ENCODE measurements at regions not wholly inside any gene's neighbourhood (a gene's known extent, or its start where the extent isn't known, plus 50 kb on each side); places are given as distances from the start of the nearest gene placed in this dataset.

DNA sequence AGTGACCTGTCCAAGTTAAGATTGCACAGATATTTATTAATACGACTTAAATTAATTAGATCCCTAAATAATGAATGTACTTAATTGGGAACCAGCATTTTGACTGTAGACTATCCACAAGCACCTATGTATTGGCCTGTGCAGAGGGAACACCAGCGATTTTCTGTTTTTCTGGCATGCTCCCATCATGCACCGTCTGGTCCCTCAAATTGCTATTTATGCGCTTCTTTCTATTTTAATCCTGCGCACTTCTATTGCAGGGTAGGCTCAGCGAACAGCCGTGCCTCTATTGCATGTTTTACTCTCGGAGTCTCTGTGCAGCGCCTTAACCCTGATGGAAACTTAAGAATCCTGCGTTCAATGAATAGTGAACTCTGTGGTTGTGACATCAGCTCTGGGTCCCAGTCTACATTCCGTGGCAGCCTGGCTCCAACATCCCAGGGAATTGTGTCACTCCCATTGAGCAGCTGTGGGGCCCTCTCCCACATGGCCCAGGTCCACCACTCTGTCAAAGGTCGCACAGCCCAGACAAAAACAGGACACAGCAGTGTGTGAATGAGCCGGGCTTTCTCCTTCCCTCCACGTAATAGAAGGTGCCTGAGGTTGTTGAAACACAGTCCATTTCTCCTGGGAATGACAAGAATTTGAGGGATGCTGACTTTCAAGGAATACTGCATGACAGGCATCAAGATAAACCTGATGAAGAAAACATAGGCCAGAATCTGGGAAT lies 239.7 kb upstream of the KLF6 start:
- peaks cover 3% of the 10 kb centered on the region for H3K9me3 Mint-ChIP-seq
- H3K27me3 Mint-ChIP-seq, result no peaks in the 10 kb centered on the region
- H3K4me1 Mint-ChIP-seq (ENCODE audit: low read depth), result peaks cover 4% of the 10 kb centered on the region
- DNase-seq, result no peak
- ChIA-PET POLR2A (no interaction called here), CTCF (no interaction called here)
- TF ChIP-seq CTCF (IDR thresholded peaks at IDR 0.05), result no peak
- no peak for ATAC-seq
- no peaks in the 10 kb centered on the region for H3K36me3 Mint-ChIP-seq (ENCODE audit: low read depth)
- H3K27ac Mint-ChIP-seq, result no peak overlapping the region
- intact Hi-C loops (cut with micrococcal nuclease), result no loop called here
- no peak overlapping the region for H3K4me3 Mint-ChIP-seq

DNA sequence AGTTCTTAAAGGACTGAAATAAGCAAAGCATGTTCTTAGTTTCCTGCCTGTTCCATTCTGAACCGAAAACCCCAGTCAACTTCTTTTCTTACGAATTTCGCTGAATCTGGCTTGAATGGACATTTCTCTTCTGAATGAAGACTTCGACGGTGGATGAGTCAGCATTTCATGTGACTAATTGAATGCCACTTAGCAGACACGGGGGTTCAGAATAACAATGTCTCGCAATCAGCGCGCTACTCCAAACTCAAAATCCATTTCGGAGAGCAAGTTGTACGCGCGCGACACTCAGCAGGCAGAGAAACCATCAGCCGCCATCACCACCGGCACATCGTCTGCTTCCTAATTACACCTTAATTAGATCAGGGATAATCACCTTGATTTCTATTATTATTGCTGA lies 239.0 kb upstream of the KLF6 start:
- ATAC-seq (no peak), DNase-seq (no peak)
- Mint-ChIP-seq H3K27ac (no peak overlapping the region), H3K4me3 (no peak overlapping the region), H3K4me1 (ENCODE audit: low read depth) (peaks cover 4% of the 10 kb centered on the region), H3K36me3 (ENCODE audit: low read depth) (no peaks in the 10 kb centered on the region), H3K9me3 (peaks cover 3% of the 10 kb centered on the region), H3K27me3 (no peaks in the 10 kb centered on the region)
- POLR2A ChIA-PET, result no interaction called here
- no peak for TF ChIP-seq CTCF (IDR thresholded peaks at IDR 0.05)
- intact Hi-C loops (cut with micrococcal nuclease), result no loop called here
- CTCF ChIA-PET, result no interaction called here

- ChIA-PET POLR2A (no interaction called here), CTCF (interaction anchor here (0.9 kb wide), 1 partner anchor 44 kb away, joined by 3 read pairs; no protein-coding TSS in a partner anchor)
- Mint-ChIP-seq H3K9me3 (peaks cover 3% of the 10 kb centered on the region), H3K27ac (no peak overlapping the region), H3K36me3 (ENCODE audit: low read depth) (no peaks in the 10 kb centered on the region), H3K4me3 (no peak overlapping the region), H3K4me1 (ENCODE audit: low read depth) (peaks cover 11% of the 10 kb centered on the region), H3K27me3 (no peaks in the 10 kb centered on the region)
- intact Hi-C loops (cut with micrococcal nuclease), result no loop called here
- no peak for TF ChIP-seq CTCF (IDR thresholded peaks at IDR 0.05)
- ATAC-seq, result no peak
- no peak for DNase-seq
These were observed 237.5 kb upstream of the KLF6 start for GRCh38 chr10:4022473-4022872.

DNA sequence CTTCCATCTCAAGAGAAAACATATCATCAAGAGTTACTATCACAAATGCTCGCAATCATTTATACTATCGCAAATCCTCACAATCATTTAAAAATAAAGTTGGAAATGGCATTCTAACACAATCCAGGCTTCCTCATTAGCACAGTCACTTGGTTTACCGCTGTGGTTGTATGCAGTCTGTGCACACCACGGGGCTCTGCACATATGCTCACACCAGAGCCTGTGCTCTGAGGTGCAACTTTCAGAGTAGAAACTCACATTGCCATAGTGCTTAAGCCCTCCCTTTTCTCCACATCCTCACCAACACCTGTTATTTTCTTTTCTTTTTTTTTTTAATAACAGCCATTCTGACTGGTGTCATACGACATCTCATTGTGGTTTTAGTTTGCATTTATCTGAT lies 235.6 kb upstream of the KLF6 start:
- no peak for ATAC-seq
- intact Hi-C loops (cut with micrococcal nuclease), result no loop called here
- POLR2A ChIA-PET, result interaction anchor here (0.6 kb wide), 1 partner anchor 8 kb away, joined by 3 read pairs; no protein-coding TSS in a partner anchor
- Mint-ChIP-seq H3K27ac (no peak overlapping the region), H3K27me3 (no peaks in the 10 kb centered on the region), H3K9me3 (peaks cover 3% of the 10 kb centered on the region), H3K4me1 (ENCODE audit: low read depth) (peaks cover 11% of the 10 kb centered on the region), H3K4me3 (no peak overlapping the region), H3K36me3 (ENCODE audit: low read depth) (no peaks in the 10 kb centered on the region)
- TF ChIP-seq CTCF (IDR thresholded peaks at IDR 0.05), result no peak
- DNase-seq, result no peak
- CTCF ChIA-PET, result no interaction called here

GRCh38 chr10:4018054-4018511 lies 233.1 kb upstream of the KLF6 start:
- H3K27me3 Mint-ChIP-seq, result no peaks in the 10 kb centered on the region
- ChIA-PET POLR2A (interaction anchor here (0.9 kb wide), 1 partner anchor 27 kb away, joined by 4 read pairs; no protein-coding TSS in a partner anchor), CTCF (no interaction called here)
- H3K4me3 Mint-ChIP-seq, result no peak overlapping the region
- intact Hi-C loops (cut with micrococcal nuclease), result no loop called here
- H3K4me1 Mint-ChIP-seq (ENCODE audit: low read depth), result peaks cover 19% of the 10 kb centered on the region
- TF ChIP-seq CTCF (IDR thresholded peaks at IDR 0.05), result no peak
- no peaks in the 10 kb centered on the region for H3K36me3 Mint-ChIP-seq (ENCODE audit: low read depth)
- peak; percentile 28 for ATAC-seq
- peaks cover 3% of the 10 kb centered on the region for H3K9me3 Mint-ChIP-seq
- peak; percentile 51 for DNase-seq
- H3K27ac Mint-ChIP-seq, result no peak overlapping the region
